Midbrain (tissue), 1 donor: ENCODE measurements at regions not wholly inside any gene's neighbourhood (a gene's known extent, or its start where the extent isn't known, plus 50 kb on each side); places are given as distances from the start of the nearest gene placed in this dataset.

Source experiments
- DNase-seq: peaks from one replicate; lab custom pipeline; 2025; lab: John Stamatoyannopoulos, UW

GRCh38 chr18:71899183-71899582 lies 645.0 kb downstream of the CBLN2 start:
- no peak for DNase-seq

DNA sequence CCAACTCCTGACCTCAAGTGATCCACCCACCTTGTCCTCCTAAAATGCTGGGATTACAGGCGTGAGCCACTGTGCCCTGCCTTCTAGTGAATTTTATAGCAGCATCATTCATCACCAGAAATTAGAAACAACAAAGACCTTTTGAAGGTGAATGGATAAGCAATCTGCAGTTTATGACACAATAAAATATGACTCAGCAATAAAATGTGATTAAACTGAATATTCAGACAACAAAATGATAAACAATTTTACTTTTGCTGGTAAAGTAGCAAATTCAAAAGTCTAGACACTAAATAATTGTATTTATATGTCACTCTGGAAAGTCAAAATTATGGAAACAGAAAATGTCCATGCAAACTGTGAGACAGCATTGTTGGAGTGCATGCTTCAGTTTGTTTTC lies 656.6 kb downstream of the CBLN2 start:
- DNase-seq = no peak

- DNase-seq = no peak
Measured at GRCh38 chr18:71878226-71878625, 665.9 kb downstream of the CBLN2 start.

GRCh38 chr18:71873695-71874094 lies 670.4 kb downstream of the CBLN2 start:
- DNase-seq = no peak

GRCh38 chr18:71865888-71866287 lies 678.3 kb downstream of the CBLN2 start:
- DNase-seq = no peak

DNA sequence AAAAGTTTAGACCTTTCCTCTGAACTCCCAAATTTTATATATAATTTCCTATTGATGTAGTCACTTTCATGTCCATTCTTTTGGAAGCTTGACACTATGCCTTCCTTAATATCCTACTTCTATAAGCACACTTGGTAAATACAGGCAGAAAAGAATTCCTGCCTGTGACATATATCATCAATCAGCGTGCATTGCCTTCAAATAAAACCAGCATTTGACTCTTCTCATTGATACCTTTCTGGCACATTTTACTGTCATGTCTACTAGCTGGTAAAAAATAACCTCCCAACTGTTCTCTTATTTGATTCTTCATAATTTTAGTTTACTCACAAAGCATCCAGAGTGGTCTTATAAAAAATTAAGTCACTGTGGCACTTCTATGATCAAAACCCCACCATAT lies 693.5 kb downstream of the CBLN2 start:
- no peak for DNase-seq

- DNase-seq = no peak
Measured at GRCh38 chr18:71849407-71849806, 694.7 kb downstream of the CBLN2 start.

DNA sequence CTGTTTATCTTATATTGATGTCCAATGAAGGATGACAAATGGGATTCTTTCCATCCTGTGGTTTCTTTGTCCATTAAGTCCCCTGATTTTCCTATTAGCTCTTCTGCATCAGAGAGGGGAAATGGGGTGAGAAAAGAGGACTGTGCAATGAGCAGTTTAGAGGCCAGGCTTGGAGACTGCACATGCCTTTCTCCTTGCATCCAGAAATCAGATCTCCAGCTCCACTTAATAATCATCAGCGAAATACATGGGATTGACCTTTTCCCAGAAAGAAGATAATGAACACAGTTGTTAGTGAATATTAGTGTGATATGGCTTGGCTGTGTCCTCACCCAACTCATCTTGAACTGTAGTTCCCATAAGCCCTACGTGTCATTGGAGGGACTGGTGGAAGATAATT lies 697.4 kb downstream of the CBLN2 start:
- no peak for DNase-seq

DNA sequence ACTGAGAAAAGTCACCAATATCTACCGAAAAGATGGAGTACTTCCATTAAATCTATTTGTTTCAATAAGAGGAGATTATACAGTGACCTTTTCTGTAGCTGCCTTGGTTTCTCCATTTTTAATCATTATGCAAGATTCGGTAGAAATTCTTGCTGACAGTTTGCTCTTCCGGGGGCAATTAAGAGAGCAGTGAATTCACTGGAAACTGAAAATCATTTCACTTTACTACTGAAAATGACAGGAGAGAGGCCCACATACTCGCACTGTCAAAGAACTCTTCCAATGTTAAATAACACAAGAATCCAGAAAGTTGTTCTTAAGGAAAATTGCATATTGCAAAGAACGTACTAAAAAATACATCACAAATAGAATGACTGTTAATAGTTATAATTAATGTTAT lies 699.3 kb downstream of the CBLN2 start:
- no peak for DNase-seq

DNA sequence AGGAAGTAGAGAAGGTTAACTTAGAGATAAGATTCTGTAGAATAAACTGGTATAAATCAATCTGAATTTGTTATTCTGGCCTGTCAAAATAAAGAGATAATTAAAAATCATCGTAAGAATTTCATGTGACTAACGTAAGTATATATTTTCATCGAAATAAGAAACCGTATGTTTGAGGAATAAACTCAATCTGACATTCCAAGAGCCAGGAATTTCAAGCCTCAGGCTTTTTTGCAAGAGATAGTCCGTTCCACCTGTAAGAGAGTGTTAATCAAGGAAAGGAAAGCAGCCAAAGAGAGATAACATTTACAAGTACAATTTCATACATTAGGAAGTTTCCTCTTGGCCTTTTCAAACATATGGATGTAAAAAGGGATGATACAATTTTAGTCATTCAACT lies 701.5 kb downstream of the CBLN2 start:
- DNase-seq = no peak

DNA sequence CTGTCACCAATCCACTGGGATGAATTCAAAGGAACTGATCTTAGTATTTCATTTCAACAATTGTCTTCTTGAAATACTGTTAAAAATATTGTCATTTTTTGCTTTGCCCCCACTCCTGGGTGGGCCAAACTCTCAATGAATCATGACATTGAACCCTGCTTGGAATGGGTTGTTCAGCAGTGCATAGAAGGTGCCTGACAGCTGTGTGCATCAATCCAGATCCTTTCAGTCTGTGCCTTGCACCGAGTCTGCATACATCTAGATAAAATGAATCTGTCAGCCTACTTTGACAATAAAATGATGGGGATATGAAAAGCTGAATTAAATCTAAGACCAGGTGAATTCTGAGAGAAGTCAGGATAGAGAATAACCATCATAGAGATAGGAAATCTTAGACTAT lies 706.6 kb downstream of the CBLN2 start:
- DNase-seq = no peak

DNA sequence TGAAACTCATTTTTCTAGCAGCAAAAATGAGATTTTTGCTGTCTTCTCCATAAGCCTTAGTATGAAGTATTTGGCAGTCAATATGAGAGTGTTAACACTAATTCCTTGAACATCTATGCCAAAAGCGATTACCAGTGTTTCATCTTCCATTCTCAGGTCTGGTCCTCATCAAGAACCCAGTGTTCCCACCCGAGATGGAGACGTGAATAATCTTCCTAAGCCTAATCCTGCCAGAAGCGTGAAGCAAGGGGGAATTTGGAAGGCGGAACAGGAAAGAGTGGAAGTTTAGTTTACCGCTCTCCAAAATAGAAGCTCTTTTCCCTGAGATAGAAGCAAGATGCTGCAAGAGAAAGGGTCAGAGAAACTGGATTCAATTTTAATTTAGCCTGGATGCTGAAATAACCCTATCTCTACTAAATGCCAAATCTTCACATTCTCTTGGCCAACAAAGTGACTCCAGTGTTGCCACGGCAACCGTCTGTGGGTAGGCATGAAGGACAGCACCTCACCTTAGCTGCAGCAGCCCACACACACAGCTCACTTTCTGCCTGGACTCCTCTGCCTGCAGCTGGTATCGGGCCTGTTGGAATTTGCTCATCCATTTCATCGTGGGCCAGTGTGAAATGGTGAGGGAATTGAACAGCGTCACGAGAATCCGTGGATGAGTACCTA lies 711.1 kb downstream of the CBLN2 start:
- DNase-seq = no peak

DNA sequence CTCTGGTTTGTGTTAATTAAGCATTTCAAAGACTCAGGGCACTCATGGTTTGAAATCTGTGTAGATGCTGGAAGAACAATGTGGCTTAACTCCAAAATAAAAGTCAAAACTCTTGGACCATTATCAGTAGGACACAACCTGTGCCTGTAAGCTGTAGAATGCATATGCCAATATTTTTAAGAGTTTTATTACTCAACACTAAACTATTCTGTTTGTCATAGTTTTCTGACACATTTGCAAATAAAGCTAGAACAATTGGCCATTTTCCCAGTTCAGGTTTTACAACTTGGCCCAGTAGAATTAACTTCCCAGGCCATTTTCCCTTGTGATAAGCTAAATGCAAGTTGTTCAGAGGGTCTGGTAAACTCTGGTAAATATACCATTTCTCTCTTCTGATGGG lies 713.1 kb downstream of the CBLN2 start:
- DNase-seq = no peak

- DNase-seq = no peak
Measured at GRCh38 chr18:71827301-71827700, 716.8 kb downstream of the CBLN2 start.

- no peak for DNase-seq
Measured at GRCh38 chr18:71815305-71815704, 728.8 kb downstream of the CBLN2 start.

- DNase-seq = no peak
Measured at GRCh38 chr18:71809711-71810110, 734.4 kb downstream of the CBLN2 start.

- DNase-seq = no peak
Measured at GRCh38 chr18:71808616-71809015, 735.5 kb downstream of the CBLN2 start.

DNA sequence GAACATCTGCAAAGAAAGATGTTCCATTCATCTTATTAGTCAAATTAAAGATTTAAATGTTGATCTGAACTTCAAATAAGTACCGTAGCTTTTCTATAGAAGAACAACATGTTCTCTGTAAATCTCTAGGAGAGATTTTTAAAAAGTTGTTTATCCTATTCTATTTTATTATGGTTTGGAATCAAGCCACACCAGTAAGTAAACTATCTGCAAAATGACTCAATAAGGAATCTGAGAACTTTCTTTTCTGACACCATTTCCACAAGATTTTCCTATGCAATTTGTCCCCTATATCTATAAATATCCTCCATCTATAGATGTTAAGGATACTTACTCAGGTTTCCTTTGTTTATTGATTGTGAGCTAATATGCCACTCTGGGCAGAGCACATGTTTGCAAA lies 736.6 kb downstream of the CBLN2 start:
- DNase-seq = no peak

GRCh38 chr18:71798986-71799673 lies 745.0 kb downstream of the CBLN2 start:
- no peak for DNase-seq

DNA sequence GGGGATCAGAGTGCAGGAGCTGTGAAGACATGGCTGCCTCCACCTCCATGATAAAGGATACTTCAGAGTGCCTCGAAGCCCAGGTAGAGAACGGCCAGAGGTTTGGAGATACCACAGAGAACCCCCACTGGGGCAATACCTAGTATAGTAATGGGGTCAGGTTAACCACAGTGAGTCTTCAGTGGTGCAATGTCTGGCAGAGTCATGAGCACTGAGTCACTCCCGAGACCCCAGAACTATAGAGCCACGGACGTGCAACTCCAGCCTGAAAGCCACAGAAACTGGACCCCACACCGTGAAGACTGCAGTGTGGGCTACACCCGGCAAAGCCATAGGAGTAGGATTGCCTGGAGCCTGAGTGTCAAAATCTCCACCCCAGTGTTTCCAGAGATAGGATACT lies 746.6 kb downstream of the CBLN2 start:
- DNase-seq = no peak

DNA sequence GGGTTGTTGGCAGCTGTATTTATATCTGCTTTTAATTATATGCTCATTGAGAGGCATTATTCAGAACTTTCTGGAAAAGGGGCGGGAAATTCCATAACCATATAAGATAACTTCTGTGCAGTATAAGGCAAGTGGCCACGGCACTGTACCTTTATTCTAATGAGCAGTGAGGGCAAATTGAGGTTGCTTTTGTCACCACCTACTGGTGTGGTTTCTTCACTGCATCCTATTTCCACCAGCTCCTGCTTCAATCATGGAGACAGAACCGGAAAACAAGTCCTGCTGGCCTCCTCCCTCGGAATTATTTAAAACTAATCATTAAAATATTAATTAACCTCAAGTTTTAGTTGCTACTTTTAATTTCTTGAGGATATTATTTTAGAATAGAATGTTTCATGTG lies 759.4 kb downstream of the CBLN2 start:
- DNase-seq = peak; percentile 2

DNA sequence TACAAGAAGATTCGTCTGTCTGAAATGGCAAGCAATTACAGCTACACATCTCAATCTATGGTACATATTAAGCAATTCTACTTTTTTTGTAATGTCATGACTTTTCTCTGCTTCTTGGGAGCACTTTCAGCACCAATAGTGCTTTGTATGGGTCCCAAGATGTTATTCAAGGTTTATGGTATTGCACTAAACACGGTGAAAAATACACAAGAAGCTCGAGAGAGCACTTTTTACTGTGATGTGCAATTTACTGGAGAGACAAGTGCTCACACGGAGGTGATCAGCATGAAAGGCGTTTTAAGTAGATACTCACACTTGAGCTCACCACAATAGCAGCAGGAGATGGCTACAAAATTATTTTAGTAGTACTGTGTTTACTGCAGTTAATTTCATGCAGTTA lies 783.6 kb downstream of the CBLN2 start:
- no peak for DNase-seq

DNA sequence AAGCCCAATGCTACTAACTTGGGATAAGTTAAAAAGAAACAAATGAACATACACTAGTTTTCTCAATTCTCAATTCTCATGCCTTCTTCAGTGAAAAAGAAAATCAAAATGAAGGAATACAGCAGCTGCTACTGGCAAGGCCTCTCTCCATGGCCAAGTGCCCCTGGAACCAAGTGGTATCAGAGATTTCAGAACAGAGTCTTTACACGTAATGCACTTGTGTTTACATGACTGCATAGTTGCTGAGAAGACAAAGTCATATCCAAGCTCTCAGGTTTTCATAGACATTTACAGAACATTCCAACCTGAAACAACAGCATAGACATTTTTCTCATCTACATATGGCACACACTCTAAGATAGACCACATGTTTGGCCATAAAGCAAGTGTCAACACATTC lies 789.9 kb downstream of the CBLN2 start:
- DNase-seq = no peak

DNA sequence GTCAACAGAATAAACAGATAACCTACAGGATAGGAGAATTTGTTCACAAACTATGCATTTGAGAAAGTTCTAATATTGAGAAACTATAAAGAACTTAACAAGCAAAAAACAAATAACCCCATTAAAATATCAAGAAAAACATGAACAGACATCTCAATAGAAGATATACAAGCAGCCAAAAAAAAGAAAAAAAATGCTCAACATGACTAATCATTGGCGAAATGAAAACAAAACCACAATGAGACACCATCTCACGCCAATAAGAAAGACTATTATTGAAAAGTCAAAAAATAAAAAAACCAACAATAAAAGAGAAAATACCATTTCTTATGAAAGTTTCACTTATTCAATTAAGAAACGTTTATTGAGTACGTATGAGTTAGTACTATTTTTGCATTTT lies 800.5 kb downstream of the CBLN2 start:
- DNase-seq = no peak
